ENCODE measurements at regions not wholly inside any gene's neighbourhood (a gene's known extent, or its start where the extent isn't known, plus 50 kb on each side); places are given as distances from the start of the nearest gene placed in this dataset.

DNA sequence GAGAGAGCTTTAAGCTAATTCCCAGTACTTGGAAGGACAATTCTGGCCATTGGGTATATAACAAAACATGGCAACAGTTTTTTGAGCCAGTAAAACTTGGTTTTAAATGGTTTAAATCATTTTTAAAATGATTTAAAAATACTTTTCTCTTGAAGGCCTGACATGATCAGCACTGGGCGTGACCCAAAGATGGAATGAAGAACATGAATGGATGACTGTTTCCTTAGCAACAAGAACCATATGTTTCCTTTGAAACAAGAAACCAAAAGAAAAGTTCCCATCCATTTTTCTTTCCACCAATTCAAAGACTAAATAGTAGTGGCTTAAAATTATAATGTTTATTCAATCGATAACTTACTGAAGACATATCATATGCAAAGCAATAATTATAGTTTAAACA is 348.3 kb upstream of the FIGN start:
- no peak for DNase-seq (ENCODE audit: low spot score in 2 of 2)
- Histone ChIP-seq H3K36me3 (replicated peaks) (no peaks in the 10 kb centered on the region), H3K4me3 (no peak overlapping the region), H3K9me3 (no peaks in the 10 kb centered on the region), H3K4me1 (no peaks in the 10 kb centered on the region), H3K27me3 (ENCODE audit: low read depth) (no peaks in the 10 kb centered on the region; the same call in 1 of the 2 replicates)
- in situ Hi-C loops (cut with MboI; ENCODE audit: low sequenced_read_pairs) = no loop called here

GRCh38 chr2:164080486-164080885 is 344.7 kb upstream of the FIGN start:
- Histone ChIP-seq H3K27me3 (ENCODE audit: low read depth) (no peaks in the 10 kb centered on the region; the same call in none of the 2 replicates), H3K4me1 (no peaks in the 10 kb centered on the region), H3K36me3 (replicated peaks) (no peaks in the 10 kb centered on the region), H3K4me3 (no peak overlapping the region), H3K9me3 (no peaks in the 10 kb centered on the region)
- DNase-seq (ENCODE audit: low spot score in 2 of 2) = no peak
- in situ Hi-C loops (cut with MboI; ENCODE audit: low sequenced_read_pairs) = no loop called here

DNA sequence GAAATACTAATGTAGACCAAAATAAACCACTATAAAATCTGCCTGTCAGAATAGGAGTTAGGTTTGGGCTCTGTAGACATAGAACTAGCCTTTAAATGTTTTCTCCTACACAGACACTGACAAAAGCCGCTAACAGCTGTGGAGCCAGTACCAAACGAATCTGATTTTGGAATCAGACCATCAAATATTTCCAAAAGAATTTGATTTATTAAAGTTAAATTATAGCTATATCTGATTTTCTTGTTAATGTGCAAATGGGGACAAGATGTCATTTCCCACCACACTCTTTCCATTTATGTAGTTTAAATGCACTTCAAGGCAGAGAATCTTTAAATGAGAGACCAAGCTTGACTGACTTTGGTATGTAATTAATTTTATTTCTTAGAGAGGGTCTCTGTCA is 343.4 kb upstream of the FIGN start:
- Histone ChIP-seq H3K4me3 (no peak overlapping the region), H3K36me3 (replicated peaks) (no peaks in the 10 kb centered on the region), H3K4me1 (no peaks in the 10 kb centered on the region), H3K27me3 (ENCODE audit: low read depth) (no peaks in the 10 kb centered on the region; the same call in none of the 2 replicates), H3K9me3 (no peaks in the 10 kb centered on the region)
- DNase-seq (ENCODE audit: low spot score in 2 of 2) = no peak
- in situ Hi-C loops (cut with MboI; ENCODE audit: low sequenced_read_pairs) = no loop called here

GRCh38 chr2:164078421-164078820 is 342.6 kb upstream of the FIGN start:
- H3K36me3 ChIP-seq (replicated peaks) = no peaks in the 10 kb centered on the region
- H3K4me1 ChIP-seq = no peaks in the 10 kb centered on the region
- H3K4me3 ChIP-seq = no peak overlapping the region
- in situ Hi-C loops (cut with MboI; ENCODE audit: low sequenced_read_pairs) = no loop called here
- H3K9me3 ChIP-seq = no peaks in the 10 kb centered on the region
- DNase-seq (ENCODE audit: low spot score in 2 of 2) = no peak
- no peaks in the 10 kb centered on the region; the same call in none of the 2 replicates for H3K27me3 ChIP-seq (ENCODE audit: low read depth)

GRCh38 chr2:164073101-164074074 is 337.6 kb upstream of the FIGN start:
- no peaks in the 10 kb centered on the region for H3K4me1 ChIP-seq
- no peaks in the 10 kb centered on the region; the same call in 1 of the 2 replicates for H3K27me3 ChIP-seq (ENCODE audit: low read depth)
- no peak overlapping the region for H3K4me3 ChIP-seq
- H3K9me3 ChIP-seq = no peaks in the 10 kb centered on the region
- no peaks in the 10 kb centered on the region for H3K36me3 ChIP-seq (replicated peaks)
- in situ Hi-C loops (cut with MboI; ENCODE audit: low sequenced_read_pairs) = no loop called here
- no peak for DNase-seq (ENCODE audit: low spot score in 2 of 2)

DNA sequence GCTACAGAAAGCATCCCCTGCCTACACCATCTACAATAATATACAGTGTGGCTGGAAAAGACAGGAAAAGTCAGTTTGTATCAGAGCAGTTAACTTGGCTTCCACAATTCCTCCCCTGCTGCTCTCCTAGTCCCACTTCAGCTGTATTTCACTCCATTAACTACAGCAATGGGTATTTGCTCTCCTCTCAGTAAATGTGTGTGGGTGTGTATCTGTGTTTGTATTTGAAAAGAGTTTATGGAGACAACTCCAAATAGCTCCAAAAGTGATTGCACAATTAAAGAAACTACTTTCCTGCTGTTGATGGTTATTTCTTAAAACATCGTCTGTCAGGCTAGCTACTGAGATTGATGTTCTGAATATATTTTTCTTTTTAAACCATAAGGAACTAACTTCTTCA is 333.7 kb upstream of the FIGN start:
- H3K9me3 ChIP-seq = no peaks in the 10 kb centered on the region
- H3K4me3 ChIP-seq = no peak overlapping the region
- no peaks in the 10 kb centered on the region for H3K36me3 ChIP-seq (replicated peaks)
- in situ Hi-C loops (cut with MboI; ENCODE audit: low sequenced_read_pairs) = no loop called here
- DNase-seq (ENCODE audit: low spot score in 2 of 2) = no peak
- H3K4me1 ChIP-seq = peaks cover 13% of the 10 kb centered on the region
- no peaks in the 10 kb centered on the region for H3K27me3 ChIP-seq (ENCODE audit: low read depth)

- H3K27me3 ChIP-seq (ENCODE audit: low read depth) = no peaks in the 10 kb centered on the region
- in situ Hi-C loops (cut with MboI; ENCODE audit: low sequenced_read_pairs) = no loop called here
- DNase-seq (ENCODE audit: low spot score in 2 of 2) = peak in 1 of 2 experiments; percentile 53
Measured at GRCh38 chr2:164068063-164068462, 332.3 kb upstream of the FIGN start.

DNA sequence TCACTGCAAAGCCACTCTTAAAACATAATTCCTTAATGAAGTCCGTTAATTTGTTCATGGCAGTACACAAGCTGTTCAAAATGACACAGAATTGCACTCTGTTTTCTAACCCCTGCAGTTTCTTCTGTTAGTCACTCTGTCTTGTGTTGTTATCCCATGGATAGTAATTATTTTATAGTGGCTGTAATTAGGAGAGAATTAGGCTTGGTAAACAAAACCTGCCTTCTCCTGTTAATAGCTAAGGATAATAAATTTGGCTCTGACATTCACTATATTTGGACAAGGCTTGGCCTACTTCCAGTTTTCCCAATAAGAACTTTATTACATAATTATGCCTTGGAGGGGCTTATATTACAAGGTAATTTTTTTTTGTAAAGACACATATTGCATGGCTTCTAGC is 330.3 kb upstream of the FIGN start:
- in situ Hi-C loops (cut with MboI; ENCODE audit: low sequenced_read_pairs) = no loop called here
- H3K36me3 ChIP-seq (replicated peaks) = no peaks in the 10 kb centered on the region
- no peak for DNase-seq (ENCODE audit: low spot score in 2 of 2)
- no peaks in the 10 kb centered on the region for H3K9me3 ChIP-seq
- H3K27me3 ChIP-seq (ENCODE audit: low read depth) = no peaks in the 10 kb centered on the region
- peaks cover 13% of the 10 kb centered on the region for H3K4me1 ChIP-seq
- H3K4me3 ChIP-seq = no peak overlapping the region

More at GRCh38 chr2:164068063-164068462, 332.3 kb upstream of the FIGN start:
- no peaks in the 10 kb centered on the region for H3K36me3 ChIP-seq (replicated peaks)
- H3K4me1 ChIP-seq = peaks cover 13% of the 10 kb centered on the region
- no peak overlapping the region for H3K4me3 ChIP-seq
- no peaks in the 10 kb centered on the region for H3K9me3 ChIP-seq

DNA sequence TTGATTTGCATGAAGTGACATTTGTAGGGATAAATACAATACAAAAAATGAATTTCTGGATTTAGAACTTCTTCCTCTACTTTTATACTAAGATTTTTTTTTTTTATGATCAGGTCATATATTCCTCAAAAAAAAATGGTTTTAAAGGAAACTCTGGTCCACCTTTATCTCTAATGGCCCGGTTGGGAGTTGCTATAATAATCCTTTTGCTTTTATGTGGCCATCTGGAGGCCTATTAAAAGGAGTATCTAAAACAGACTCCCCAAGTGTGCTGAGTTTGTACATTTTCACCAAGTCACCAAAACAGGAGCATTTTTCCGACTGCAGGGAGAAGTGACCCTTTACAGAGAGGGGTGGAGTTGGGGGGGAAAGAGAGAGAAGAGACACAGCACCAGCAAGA is 329.2 kb upstream of the FIGN start:
- Histone ChIP-seq H3K4me1 (peaks cover 13% of the 10 kb centered on the region), H3K9me3 (no peaks in the 10 kb centered on the region), H3K27me3 (ENCODE audit: low read depth) (no peaks in the 10 kb centered on the region), H3K4me3 (no peak overlapping the region), H3K36me3 (replicated peaks) (no peaks in the 10 kb centered on the region)
- no peak for DNase-seq (ENCODE audit: low spot score in 2 of 2)
- in situ Hi-C loops (cut with MboI; ENCODE audit: low sequenced_read_pairs) = no loop called here

DNA sequence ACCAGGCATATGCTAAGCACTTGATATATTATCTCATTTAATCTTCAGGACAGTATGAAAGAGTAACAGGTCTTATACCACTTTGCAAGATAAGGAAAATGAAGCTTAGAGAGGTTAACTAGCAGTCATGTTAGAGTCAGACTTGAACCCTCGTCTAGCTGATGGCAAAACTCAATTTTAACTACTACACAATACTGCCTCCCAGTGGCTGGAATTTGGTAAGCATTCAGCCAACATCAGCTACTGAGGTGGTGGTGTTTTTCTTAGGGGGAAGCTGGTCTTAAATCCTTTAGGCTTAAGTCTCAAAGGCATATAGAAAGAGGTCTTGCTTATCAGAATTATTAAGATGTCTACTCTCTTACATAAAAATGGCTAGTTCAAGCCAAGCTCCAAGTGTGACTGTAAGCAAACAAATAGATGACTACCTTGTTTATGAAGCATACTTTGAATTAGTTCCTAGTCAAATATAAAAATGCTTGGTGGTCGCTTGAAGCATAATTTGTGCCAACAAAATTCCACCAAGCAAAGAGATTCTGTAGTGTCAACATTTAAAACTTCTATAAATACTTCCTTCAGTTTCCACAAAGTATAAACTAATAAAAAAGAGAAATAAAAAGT is 325.4 kb upstream of the FIGN start:
- H3K4me3 ChIP-seq = no peak overlapping the region
- DNase-seq (ENCODE audit: low spot score in 2 of 2) = peak; percentile 38 to 82
- in situ Hi-C loops (cut with MboI; ENCODE audit: low sequenced_read_pairs) = no loop called here
- H3K9me3 ChIP-seq = no peaks in the 10 kb centered on the region
- no peaks in the 10 kb centered on the region for H3K27me3 ChIP-seq (ENCODE audit: low read depth)
- no peaks in the 10 kb centered on the region for H3K36me3 ChIP-seq (replicated peaks)
- peaks cover 6% of the 10 kb centered on the region for H3K4me1 ChIP-seq

DNA sequence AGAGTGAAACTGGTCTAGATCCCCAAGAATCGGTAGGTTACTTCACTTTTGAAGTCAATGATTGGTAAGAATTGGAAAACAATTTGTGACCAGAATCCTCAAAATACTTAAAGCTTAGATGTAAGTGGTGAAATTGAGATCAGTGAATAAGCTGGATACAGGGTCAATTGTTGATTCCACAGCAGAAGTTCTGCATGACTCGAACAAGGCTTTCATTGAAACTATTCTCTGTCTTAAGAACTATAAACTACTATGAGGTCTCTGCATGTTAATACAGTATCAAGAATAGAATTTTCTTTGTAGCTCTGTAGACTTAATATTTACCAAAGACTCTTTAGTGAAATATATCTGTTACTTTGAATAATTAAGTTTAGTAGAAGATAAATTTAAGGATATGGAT is 324.2 kb upstream of the FIGN start:
- Histone ChIP-seq H3K4me1 (0 out of 2 replicates have a peak, but pooled peaks cover 3% of the 10 kb centered on the region), H3K4me3 (no peak overlapping the region), H3K27me3 (ENCODE audit: low read depth) (no peaks in the 10 kb centered on the region), H3K36me3 (replicated peaks) (no peaks in the 10 kb centered on the region), H3K9me3 (no peaks in the 10 kb centered on the region)
- DNase-seq (ENCODE audit: low spot score in 2 of 2) = no peak
- in situ Hi-C loops (cut with MboI; ENCODE audit: low sequenced_read_pairs) = no loop called here

- in situ Hi-C loops (cut with MboI; ENCODE audit: low sequenced_read_pairs) = no loop called here
- no peaks in the 10 kb centered on the region for H3K36me3 ChIP-seq (replicated peaks)
- H3K4me1 ChIP-seq = 0 out of 2 replicates have a peak, but pooled peaks cover 3% of the 10 kb centered on the region
- no peak overlapping the region for H3K4me3 ChIP-seq
- no peaks in the 10 kb centered on the region for H3K9me3 ChIP-seq
- no peaks in the 10 kb centered on the region for H3K27me3 ChIP-seq (ENCODE audit: low read depth)
- DNase-seq (ENCODE audit: low spot score in 2 of 2) = no peak
Measured at GRCh38 chr2:164055623-164056022, 319.8 kb upstream of the FIGN start.

DNA sequence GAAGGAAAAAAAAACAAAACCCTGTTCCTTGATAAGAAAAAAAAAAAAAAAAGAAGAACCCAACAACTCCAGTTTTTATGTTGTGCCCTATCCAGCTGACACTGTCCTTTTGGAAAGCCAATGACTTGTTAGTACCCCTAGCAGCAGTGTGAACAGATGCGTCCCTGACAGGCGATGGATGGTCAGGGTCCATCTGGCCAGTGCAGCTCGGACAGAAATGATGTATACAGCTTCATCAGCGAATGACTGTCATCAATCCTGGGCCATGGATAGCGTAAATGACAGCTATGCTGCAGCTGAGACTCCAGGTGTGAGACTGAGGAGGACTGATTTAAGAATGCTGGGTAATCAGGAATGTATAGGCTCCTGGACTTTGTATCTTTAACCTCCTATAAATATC is 318.8 kb upstream of the FIGN start:
- in situ Hi-C loops (cut with MboI; ENCODE audit: low sequenced_read_pairs) = no loop called here

GRCh38 chr2:164053021-164053420 is 317.2 kb upstream of the FIGN start:
- Histone ChIP-seq H3K9me3 (no peaks in the 10 kb centered on the region), H3K27me3 (ENCODE audit: low read depth) (no peaks in the 10 kb centered on the region), H3K4me3 (no peak overlapping the region), H3K36me3 (replicated peaks) (no peaks in the 10 kb centered on the region), H3K4me1 (0 out of 2 replicates have a peak, but pooled peaks cover 3% of the 10 kb centered on the region)
- in situ Hi-C loops (cut with MboI; ENCODE audit: low sequenced_read_pairs) = no loop called here
- DNase-seq (ENCODE audit: low spot score in 2 of 2) = no peak

More for the DNA sequence above, 318.8 kb upstream of the FIGN start:
- no peaks in the 10 kb centered on the region for H3K36me3 ChIP-seq (replicated peaks)
- 0 out of 2 replicates have a peak, but pooled peaks cover 3% of the 10 kb centered on the region for H3K4me1 ChIP-seq
- DNase-seq (ENCODE audit: low spot score in 2 of 2) = no peak
- H3K4me3 ChIP-seq = no peak overlapping the region
- H3K9me3 ChIP-seq = no peaks in the 10 kb centered on the region
- no peaks in the 10 kb centered on the region for H3K27me3 ChIP-seq (ENCODE audit: low read depth)
